SK-N-MC (cell line): ENCODE measurements at regions not wholly inside any gene's neighbourhood (a gene's known extent, or its start where the extent isn't known, plus 50 kb on each side); places are given as distances from the start of the nearest gene placed in this dataset.

Experiments
- DNase-seq: peaks from one replicate; pipeline ENCODE4 v3.0.0-alpha.2; 2011; ENCODE audit warnings: low read depth, low spot score
- H3K27ac ChIP-seq: fragments of 200-600 bp; sonication (generic); 2 replicates; pipeline ENCODE4 v1.5.1; 2016; ENCODE audit warnings: mixed run types
- H3K36me3 ChIP-seq: fragments of 200-600 bp; sonication (generic); 2 replicates; pipeline ENCODE4 v1.6.1; 2017; ENCODE audit warnings: antibody characterized with exemption, low read length, mixed read lengths; ENCODE audit not compliant: insufficient read depth
- H3K4me3 ChIP-seq: fragments of 200-600 bp; sonication (generic); 2 replicates; pipeline ENCODE4 v1.5.1; 2016
- H3K9ac ChIP-seq: fragments of 200-600 bp; sonication (generic); 2 replicates; pipeline ENCODE4 v1.8.0; 2017; ENCODE audit warnings: mixed run types, mixed read lengths; ENCODE audit not compliant: insufficient read length
- H3K9me3 ChIP-seq: fragments of 200-600 bp; sonication (generic); 2 replicates; pipeline ENCODE4 v1.6.1; 2017; ENCODE audit warnings: low read depth, mild to moderate bottlenecking, antibody characterized with exemption, low read length, moderate library complexity, mixed read lengths
- EZH2 ChIP-seq: fragments of 200-600 bp; sonication (generic); IDR thresholded peaks from one replicate; pipeline ENCODE4 v1.6.1; 2017; ENCODE audit warnings: antibody characterized with exemption
- FOXP2 ChIP-seq: optimal IDR thresholded peaks from 2 replicates; pipeline ENCODE3; 2011; ENCODE audit warnings: mild to moderate bottlenecking, moderate library complexity; ENCODE audit not compliant: insufficient read depth; ENCODE audit errors: extremely low read length, control extremely low read depth
- POLR2AphosphoS5 ChIP-seq: IDR thresholded peaks from 2 replicates; pipeline ENCODE4 v1.6.1; 2012; ENCODE audit warnings: mild to moderate bottlenecking, low read depth, low read length, borderline replicate concordance

GRCh38 chr1:221946768-221947167 is 204.9 kb upstream of the DUSP10 start:
- H3K9ac ChIP-seq: no peak overlapping the region
- DNase-seq: no peak
- no peak overlapping the region for H3K4me3 ChIP-seq
- no peaks in the 10 kb centered on the region for H3K36me3 ChIP-seq
- H3K27ac ChIP-seq: no peak overlapping the region
- TF ChIP-seq POLR2AphosphoS5 (no peak), EZH2 (no peak), FOXP2 (no peak)
- no peaks in the 10 kb centered on the region for H3K9me3 ChIP-seq

GRCh38 chr1:221945669-221946068 is 203.8 kb upstream of the DUSP10 start:
- H3K9me3 ChIP-seq: no peaks in the 10 kb centered on the region
- no peak overlapping the region for H3K4me3 ChIP-seq
- TF ChIP-seq FOXP2: no peak
- TF ChIP-seq EZH2: no peak
- no peak for TF ChIP-seq POLR2AphosphoS5
- H3K9ac ChIP-seq: no peak overlapping the region
- no peak for DNase-seq
- H3K27ac ChIP-seq: no peak overlapping the region
- no peaks in the 10 kb centered on the region for H3K36me3 ChIP-seq

- DNase-seq: no peak
- H3K9ac ChIP-seq: no peak overlapping the region
- no peak overlapping the region for H3K27ac ChIP-seq
- H3K4me3 ChIP-seq: no peak overlapping the region
- H3K9me3 ChIP-seq: no peaks in the 10 kb centered on the region
- H3K36me3 ChIP-seq: no peaks in the 10 kb centered on the region
- TF ChIP-seq EZH2 (no peak), POLR2AphosphoS5 (no peak), FOXP2 (no peak)
Observed at GRCh38 chr1:221944247-221944870, 202.5 kb upstream of the DUSP10 start.

- no peaks in the 10 kb centered on the region for H3K36me3 ChIP-seq
- H3K9ac ChIP-seq: no peak overlapping the region
- H3K9me3 ChIP-seq: no peaks in the 10 kb centered on the region
- no peak overlapping the region for H3K4me3 ChIP-seq
- DNase-seq: no peak
- TF ChIP-seq POLR2AphosphoS5 (no peak), EZH2 (no peak), FOXP2 (no peak)
- H3K27ac ChIP-seq: no peak overlapping the region
Observed at GRCh38 chr1:221940631-221941030, 198.7 kb upstream of the DUSP10 start.

GRCh38 chr1:221939607-221940006 is 197.7 kb upstream of the DUSP10 start:
- no peak overlapping the region for H3K27ac ChIP-seq
- H3K4me3 ChIP-seq: no peak overlapping the region
- H3K36me3 ChIP-seq: no peaks in the 10 kb centered on the region
- H3K9me3 ChIP-seq: no peaks in the 10 kb centered on the region
- no peak for DNase-seq
- H3K9ac ChIP-seq: no peak overlapping the region
- TF ChIP-seq EZH2: no peak
- no peak for TF ChIP-seq FOXP2
- TF ChIP-seq POLR2AphosphoS5: no peak

- no peak for TF ChIP-seq FOXP2
- TF ChIP-seq EZH2: no peak
- TF ChIP-seq POLR2AphosphoS5: no peak
- Histone ChIP-seq H3K36me3 (no peaks in the 10 kb centered on the region), H3K9me3 (no peaks in the 10 kb centered on the region), H3K9ac (no peak overlapping the region), H3K27ac (no peak overlapping the region), H3K4me3 (no peak overlapping the region)
- DNase-seq: no peak
Observed at GRCh38 chr1:221937155-221937953, 195.5 kb upstream of the DUSP10 start.

- Histone ChIP-seq H3K4me3 (no peak overlapping the region), H3K36me3 (no peaks in the 10 kb centered on the region), H3K27ac (no peak overlapping the region), H3K9me3 (no peaks in the 10 kb centered on the region), H3K9ac (no peak overlapping the region)
- DNase-seq: no peak
- TF ChIP-seq POLR2AphosphoS5: no peak
- no peak for TF ChIP-seq FOXP2
- no peak for TF ChIP-seq EZH2
Observed at GRCh38 chr1:221933814-221934213, 191.9 kb upstream of the DUSP10 start.

GRCh38 chr1:221926441-221926840 is 184.6 kb upstream of the DUSP10 start:
- no peak for DNase-seq
- no peak overlapping the region for H3K27ac ChIP-seq
- H3K36me3 ChIP-seq: no peaks in the 10 kb centered on the region
- H3K9ac ChIP-seq: no peak overlapping the region
- no peak overlapping the region for H3K4me3 ChIP-seq
- H3K9me3 ChIP-seq: no peaks in the 10 kb centered on the region
- TF ChIP-seq FOXP2 (no peak), EZH2 (no peak), POLR2AphosphoS5 (no peak)

GRCh38 chr1:221925947-221926346 is 184.1 kb upstream of the DUSP10 start:
- Histone ChIP-seq H3K9me3 (no peaks in the 10 kb centered on the region), H3K4me3 (no peak overlapping the region), H3K9ac (no peak overlapping the region), H3K36me3 (no peaks in the 10 kb centered on the region), H3K27ac (no peak overlapping the region)
- no peak for DNase-seq
- no peak for TF ChIP-seq POLR2AphosphoS5
- TF ChIP-seq EZH2: no peak
- no peak for TF ChIP-seq FOXP2
